OCI-LY3 (cell line): ENCODE measurements at regions not wholly inside any gene's neighbourhood (a gene's known extent, or its start where the extent isn't known, plus 50 kb on each side); places are given as distances from the start of the nearest gene placed in this dataset.

ENCODE experiments used
- CTCF ChIP-seq: fragments of 200-600, 300-600 bp; sonication (generic); IDR thresholded peaks from 2 replicates; pipeline ENCODE4 v1.5.1; 2014; ENCODE audit warnings: antibody characterized with exemption, low read length, low read depth
- EZH2phosphoT487 ChIP-seq: fragments of 200-600 bp; shearing (Covaris generic); IDR thresholded peaks from 2 replicates; pipeline ENCODE4 v1.6.1; 2018; ENCODE audit warnings: antibody characterized with exemption, mixed run types, low read depth

GRCh38 chr1:234691567-234691966 lies 81.6 kb upstream of the IRF2BP2 start:
- no peak for TF ChIP-seq CTCF
- TF ChIP-seq EZH2phosphoT487, result no peak
